Mesenchymal stem cell (in vitro differentiated cells and primary cell): ENCODE measurements at regions not wholly inside any gene's neighbourhood (a gene's known extent, or its start where the extent isn't known, plus 50 kb on each side); places are given as distances from the start of the nearest gene placed in this dataset.
"Not testable (repeated sequence)": the region's sequence is repeated elsewhere in the genome, so short reads cannot be mapped to it uniquely, and the experiment has no call there.

Experiments used
- DNase-seq: peaks from one replicate; pipeline ENCODE4 v3.0.0-alpha.2; 2013
- H2AFZ ChIP-seq: one replicate; pipeline ENCODE4 v1.6.1; 2013; ENCODE audit warnings: low read depth, mild to moderate bottlenecking, control low read depth, inconsistent platforms, low read length, moderate library complexity
- H2AK5ac ChIP-seq: 2 replicates; pipeline ENCODE4 v1.6.1; 2013; ENCODE audit warnings: low read length, moderate library complexity, mild to moderate bottlenecking, inconsistent platforms; ENCODE audit not compliant: severe bottlenecking
- H2BK120ac ChIP-seq: one replicate; pipeline ENCODE4 v1.6.1; 2013; ENCODE audit warnings: low read depth, mild to moderate bottlenecking, inconsistent platforms, low read length, moderate library complexity
- H2BK12ac ChIP-seq, 2 experiments: one replicate each; pipeline ENCODE4 v1.6.1; 2013; ENCODE audit warnings: inconsistent platforms in 2 of 2, low read length in 2 of 2, mild to moderate bottlenecking in 2 of 2, moderate library complexity in 2 of 2, control low read depth in 1 of 2
- H2BK15ac ChIP-seq: one replicate; pipeline ENCODE4 v1.6.1; 2013; ENCODE audit warnings: mild to moderate bottlenecking, low read depth, inconsistent platforms; ENCODE audit not compliant: poor library complexity, severe bottlenecking
- H2BK5ac ChIP-seq: 2 replicates; pipeline ENCODE4 v1.6.1; 2013; ENCODE audit warnings: low read depth, mild to moderate bottlenecking, low read length, control low read depth, inconsistent platforms; ENCODE audit not compliant: poor library complexity, severe bottlenecking
- H3K14ac ChIP-seq, 2 experiments: one replicate each; pipeline ENCODE4 v1.6.1; 2013; ENCODE audit warnings: inconsistent platforms in 2 of 2, low read length in 2 of 2, control low read depth in 1 of 2, mild to moderate bottlenecking in 1 of 2, moderate library complexity in 1 of 2
- H3K18ac ChIP-seq, 2 experiments: one replicate each; pipeline ENCODE4 v1.6.1; 2013; ENCODE audit warnings: inconsistent platforms in 2 of 2, low read length in 2 of 2, control low read depth in 1 of 2, low read depth in 1 of 2, mild to moderate bottlenecking in 1 of 2
- H3K23ac ChIP-seq, 2 experiments: one replicate each; pipeline ENCODE4 v1.6.1; 2013; ENCODE audit warnings: inconsistent platforms in 2 of 2, low read length in 2 of 2, mild to moderate bottlenecking in 2 of 2, moderate library complexity in 2 of 2, control low read depth in 1 of 2
- H3K27ac ChIP-seq: 2 replicates; pipeline ENCODE4 v1.5.1; 2013; ENCODE audit warnings: mild to moderate bottlenecking, moderate library complexity, low read length, control low read depth, inconsistent platforms; ENCODE audit not compliant: poor library complexity, severe bottlenecking
- H3K27me3 ChIP-seq, 2 experiments: 2 replicates each; pipeline versions ENCODE4 v1.6.1 to v1.7.0; 2013; ENCODE audit warnings: low read length in 2 of 2, mild to moderate bottlenecking in 2 of 2, moderate library complexity in 2 of 2, control low read depth in 1 of 2, inconsistent platforms in 1 of 2; ENCODE audit not compliant: control insufficient read depth in 1 of 2, insufficient read depth in 1 of 2
- H3K36me3 ChIP-seq, 2 experiments: 2 replicates each; pipeline versions ENCODE4 v1.6.1 to v1.7.0; 2013; ENCODE audit warnings: low read length in 2 of 2, control low read depth in 1 of 2, inconsistent platforms in 1 of 2, low read depth in 1 of 2, mild to moderate bottlenecking in 1 of 2; ENCODE audit not compliant: insufficient read depth in 2 of 2, control insufficient read depth in 1 of 2
- H3K4ac ChIP-seq, 2 experiments: one replicate each; pipeline ENCODE4 v1.6.1; 2013; ENCODE audit warnings: inconsistent platforms in 2 of 2, low read length in 2 of 2, mild to moderate bottlenecking in 2 of 2, moderate library complexity in 2 of 2, control low read depth in 1 of 2, low read depth in 1 of 2
- H3K4me1 ChIP-seq: 2 replicates; pipeline ENCODE4 v1.6.1; 2013; ENCODE audit warnings: low read depth, low read length, control low read depth; ENCODE audit not compliant: control insufficient read depth, insufficient read depth
- H3K4me2 ChIP-seq: 2 replicates; pipeline ENCODE4 v1.6.1; 2013; ENCODE audit warnings: low read length, mild to moderate bottlenecking, inconsistent platforms; ENCODE audit not compliant: poor library complexity, severe bottlenecking
- H3K4me3 ChIP-seq, 2 experiments: 2 replicates each; pipeline versions ENCODE4 v1.5.1 to v1.7.0; 2013; ENCODE audit warnings: low read length in 2 of 2, mild to moderate bottlenecking in 2 of 2, control low read depth in 1 of 2, low read depth in 1 of 2; ENCODE audit not compliant: insufficient read depth in 1 of 2
- H3K79me1 ChIP-seq: replicated peaks from 2 replicates; pipeline ENCODE4 v1.6.1; 2013; ENCODE audit warnings: mild to moderate bottlenecking, control low read depth, low read length, inconsistent platforms; ENCODE audit not compliant: poor library complexity, severe bottlenecking
- H3K9ac ChIP-seq: 2 replicates; pipeline ENCODE4 v1.7.0; 2013; ENCODE audit warnings: mild to moderate bottlenecking, low read length, moderate library complexity
- H3K9me3 ChIP-seq: 2 replicates; pipeline ENCODE4 v1.7.0; 2013; ENCODE audit warnings: mild to moderate bottlenecking, low read length; ENCODE audit not compliant: control insufficient read depth
- H4K8ac ChIP-seq: one replicate; pipeline ENCODE4 v1.6.1; 2013; ENCODE audit warnings: inconsistent platforms, mild to moderate bottlenecking, low read length, moderate library complexity
- H4K91ac ChIP-seq: one replicate; pipeline ENCODE4 v1.6.1; 2013; ENCODE audit warnings: mild to moderate bottlenecking, low read length, inconsistent platforms
- WGBS: methylation state at CpG from one replicate; pipeline ENCODE4 v1.1.7; 2013; ENCODE audit warnings: mixed read lengths; 5-methylcytosine and 5-hydroxymethylcytosine counted together

GRCh38 chr6:75003984-75004383 lies 201.9 kb downstream of the COL12A1 start:
- not testable (repeated sequence) for H3K4me3 ChIP-seq, H4K91ac ChIP-seq, H3K9me3 ChIP-seq, H3K27me3 ChIP-seq, H3K14ac ChIP-seq, H3K4ac ChIP-seq, H3K4me1 ChIP-seq, H2BK12ac ChIP-seq, H4K8ac ChIP-seq, H2AFZ ChIP-seq, H2AK5ac ChIP-seq, H3K27ac ChIP-seq, H2BK5ac ChIP-seq, H3K79me1 ChIP-seq, H2BK120ac ChIP-seq, H3K23ac ChIP-seq, H3K9ac ChIP-seq, H3K4me2 ChIP-seq, DNase-seq, H3K18ac ChIP-seq, H2BK15ac ChIP-seq, H3K36me3 ChIP-seq
- WGBS = 93% methylated on average over 8 of the region's 8 CpGs

GRCh38 chr6:74997646-74998045 lies 208.2 kb downstream of the COL12A1 start:
- Histone ChIP-seq H2BK12ac (no peak overlapping the region), H3K18ac (no peak overlapping the region), H3K36me3 (no peaks in the 10 kb centered on the region), H3K27me3 (no peaks in the 10 kb centered on the region), H2BK5ac (no peak overlapping the region), H3K4ac (no peak overlapping the region), H3K27ac (no peak overlapping the region), H3K14ac (no peak overlapping the region), H3K4me3 (no peak overlapping the region), H4K8ac (no peak overlapping the region), H2AFZ (no peak overlapping the region), H3K9me3 (no peaks in the 10 kb centered on the region), H3K4me2 (no peak overlapping the region), H2BK15ac (no peak overlapping the region), H4K91ac (no peak overlapping the region), H3K9ac (no peak overlapping the region), H2AK5ac (no peak overlapping the region), H2BK120ac (no peak overlapping the region), H3K23ac (no peak overlapping the region), H3K79me1 (no peaks in the 10 kb centered on the region), H3K4me1 (no peaks in the 10 kb centered on the region)
- whole genome bisulfite sequencing = 70% methylated on average over 1 of the region's 1 CpG
- no peak for DNase-seq

GRCh38 chr6:74993136-74993535 lies 212.7 kb downstream of the COL12A1 start:
- Histone ChIP-seq H3K4ac (no peak overlapping the region), H2BK12ac (no peak overlapping the region), H2BK120ac (no peak overlapping the region), H3K4me2 (no peak overlapping the region), H3K14ac (no peak overlapping the region), H2BK15ac (no peak overlapping the region), H3K18ac (no peak overlapping the region), H3K9ac (no peak overlapping the region), H3K4me1 (no peaks in the 10 kb centered on the region), H2AFZ (no peak overlapping the region), H4K91ac (no peak overlapping the region), H3K27me3 (no peaks in the 10 kb centered on the region), H4K8ac (no peak overlapping the region), H2BK5ac (no peak overlapping the region), H3K9me3 (no peaks in the 10 kb centered on the region), H3K79me1 (no peaks in the 10 kb centered on the region), H3K4me3 (no peak overlapping the region), H3K23ac (no peak overlapping the region), H2AK5ac (no peak overlapping the region), H3K27ac (no peak overlapping the region), H3K36me3 (no peaks in the 10 kb centered on the region)
- no CpG with 5 or more reads among the region's 1 CpG for WGBS
- no peak for DNase-seq

- Histone ChIP-seq H3K27me3 (no peaks in the 10 kb centered on the region), H3K79me1 (no peaks in the 10 kb centered on the region)
- 93% methylated on average over 3 of the region's 3 CpGs for WGBS
Observed at GRCh38 chr6:74991573-74992332, 214.1 kb downstream of the COL12A1 start.

More at GRCh38 chr6:74991573-74992332, 214.1 kb downstream of the COL12A1 start:
- no peak overlapping the region for H3K14ac ChIP-seq
- no peak overlapping the region for H2AK5ac ChIP-seq
- H4K8ac ChIP-seq = no peak overlapping the region
- peaks cover 6% of the 10 kb centered on the region for H3K9me3 ChIP-seq
- H3K23ac ChIP-seq = no peak overlapping the region
- H3K4me2 ChIP-seq = peak overlapping the region; percentile 1
- DNase-seq = peak; percentile 13
- no peak overlapping the region for H3K4ac ChIP-seq
- H2BK12ac ChIP-seq = no peak overlapping the region
- H3K36me3 ChIP-seq = no peaks in the 10 kb centered on the region
- no peak overlapping the region for H2BK15ac ChIP-seq
- no peak overlapping the region for H2BK5ac ChIP-seq
- H3K4me3 ChIP-seq = no peak overlapping the region
- H3K27ac ChIP-seq = no peak overlapping the region
- no peak overlapping the region for H2BK120ac ChIP-seq
- no peak overlapping the region for H3K18ac ChIP-seq
- no peak overlapping the region for H3K9ac ChIP-seq
- no peak overlapping the region for H4K91ac ChIP-seq
- H3K4me1 ChIP-seq = no peaks in the 10 kb centered on the region
- no peak overlapping the region for H2AFZ ChIP-seq
